GM23338 (cell line): ENCODE measurements at regions not wholly inside any gene's neighbourhood (a gene's known extent, or its start where the extent isn't known, plus 50 kb on each side); places are given as distances from the start of the nearest gene placed in this dataset.

Experiments used
- ATAC-seq: fragments of 200-7000 bp; cut with Tn5 transposase; 3 replicates; pipeline ENCODE4 v1.9.1; 2020
- DNase-seq: peaks from one replicate; pipeline ENCODE4 v3.0.0-alpha.2; 2015; ENCODE audit warnings: low spot score
- H2AFZ ChIP-seq: fragments of 200-600 bp; sonication (generic); 2 replicates; pipeline ENCODE4 v1.8.0; 2016; ENCODE audit warnings: antibody characterized with exemption, mild to moderate bottlenecking, moderate library complexity
- H3F3A ChIP-seq: fragments of 200-600 bp; sonication (generic); replicated peaks from 2 replicates; pipeline ENCODE4 v1.8.0; 2017; ENCODE audit warnings: antibody characterized with exemption, mixed run types, low read depth
- H3K27ac ChIP-seq: fragments of 200-600 bp; sonication (generic); 2 replicates; pipeline ENCODE4 v1.6.1; 2016; ENCODE audit warnings: low read depth
- H3K27me3 ChIP-seq: fragments of 200-600 bp; sonication (generic); 2 replicates; pipeline ENCODE4 v1.8.0; 2016; ENCODE audit warnings: mild to moderate bottlenecking, mixed run types, moderate library complexity; ENCODE audit not compliant: insufficient read depth
- H3K36me3 ChIP-seq: fragments of 200-600 bp; sonication (generic); 2 replicates; pipeline ENCODE4 v1.8.0; 2016; ENCODE audit warnings: mild to moderate bottlenecking; ENCODE audit not compliant: insufficient read depth
- H3K4me1 ChIP-seq: fragments of 200-600 bp; sonication (generic); 2 replicates; pipeline ENCODE4 v1.8.0; 2016; ENCODE audit warnings: mild to moderate bottlenecking, moderate library complexity; ENCODE audit not compliant: insufficient read depth
- H3K4me2 ChIP-seq: fragments of 200-600 bp; sonication (generic); 2 replicates; pipeline ENCODE4 v1.7.1; 2017; ENCODE audit warnings: mixed run types
- H3K4me3 ChIP-seq: fragments of 200-600 bp; sonication (generic); 2 replicates; pipeline ENCODE4 v1.6.1; 2016; ENCODE audit warnings: mixed run types
- H3K79me2 ChIP-seq: fragments of 200-600 bp; sonication (generic); replicated peaks from 2 replicates; pipeline ENCODE4 v1.8.0; 2017; ENCODE audit warnings: mild to moderate bottlenecking; ENCODE audit not compliant: insufficient read depth
- H3K9me2 ChIP-seq: fragments of 200-600 bp; sonication (generic); 2 replicates; pipeline ENCODE4 v1.8.0; 2017; ENCODE audit not compliant: insufficient read depth
- H4K20me1 ChIP-seq: fragments of 200-600 bp; sonication (generic); replicated peaks from 2 replicates; pipeline ENCODE4 v1.8.0; 2017; ENCODE audit warnings: mild to moderate bottlenecking; ENCODE audit not compliant: insufficient read depth
- H3K27ac Mint-ChIP-seq: 2 replicates; pipeline ENCODE4 v1.8.0; 2020; ENCODE audit warnings: inconsistent platforms, mild to moderate bottlenecking, moderate library complexity, mixed read lengths
- H3K27me3 Mint-ChIP-seq: 3 replicates; pipeline ENCODE4 v1.8.0; 2022; ENCODE audit warnings: low read depth, mild to moderate bottlenecking, moderate library complexity, mixed read lengths, inconsistent platforms; ENCODE audit not compliant: insufficient read depth, poor library complexity
- H3K36me3 Mint-ChIP-seq: 3 replicates; pipeline ENCODE4 v1.8.0; 2021; ENCODE audit warnings: low read depth, mild to moderate bottlenecking, inconsistent platforms, moderate library complexity, mixed read lengths
- H3K4me1 Mint-ChIP-seq: 3 replicates; pipeline ENCODE4 v1.8.0; 2020; ENCODE audit warnings: mild to moderate bottlenecking, inconsistent platforms, mixed read lengths
- H3K4me3 Mint-ChIP-seq: 3 replicates; pipeline ENCODE4 v1.8.0; 2021; ENCODE audit warnings: moderate library complexity, mild to moderate bottlenecking, inconsistent platforms, mixed read lengths
- H3K9me3 Mint-ChIP-seq: 3 replicates; pipeline ENCODE4 v1.8.0; 2020; ENCODE audit warnings: moderate library complexity, mild to moderate bottlenecking, inconsistent platforms, mixed read lengths
- CREB1 ChIP-seq: fragments of 250-450 bp; sonication (Bioruptor Pico); IDR thresholded peaks from 2 replicates; pipeline ENCODE4 v1.5.0; 2020; ENCODE audit warnings: low read depth, mild to moderate bottlenecking, moderate library complexity
- EZH2phosphoT487 ChIP-seq: fragments of 200-600 bp; sonication (generic); IDR thresholded peaks from one replicate; pipeline ENCODE4 v1.8.1; 2018; ENCODE audit warnings: antibody characterized with exemption; ENCODE audit not compliant: unreplicated experiment
- JUNB ChIP-seq: IDR thresholded peaks from one replicate; pipeline ENCODE4 v1.6.1; 2016; ENCODE audit warnings: antibody characterized with exemption; ENCODE audit not compliant: unreplicated experiment
- NANOG ChIP-seq: IDR thresholded peaks from 2 replicates; pipeline ENCODE4 v1.6.1; 2016; ENCODE audit warnings: antibody characterized with exemption, borderline replicate concordance
- POLR2AphosphoS5 ChIP-seq: IDR thresholded peaks from 2 replicates; pipeline ENCODE4 v1.6.1; 2016; ENCODE audit warnings: antibody characterized with exemption, low read depth
- STAT1 ChIP-seq: IDR thresholded peaks from one replicate; pipeline ENCODE4 v1.6.1; 2016; ENCODE audit warnings: antibody characterized with exemption; ENCODE audit not compliant: unreplicated experiment
- ZNF331 ChIP-seq: fragments of 250-450 bp; sonication (Bioruptor Pico); IDR thresholded peaks from 2 replicates; pipeline ENCODE4 v1.5.0; 2020; ENCODE audit warnings: low read depth, mild to moderate bottlenecking, moderate library complexity
- ZNF462 ChIP-seq: fragments of 250-450 bp; sonication (Bioruptor Pico); IDR thresholded peaks from 2 replicates; pipeline ENCODE4 v1.5.0; 2020; ENCODE audit warnings: mild to moderate bottlenecking, moderate library complexity
- TF ChIP-seq, protein P1 (sequence below), 2 experiments: fragments of 200-600 bp in 1 of 2; sonication (generic) in 1 of 2; conservative IDR thresholded peaks; 2 replicates each; pipeline versions ENCODE4 v1.5.1 to v1.6.1; 2016 to 2017; ENCODE audit warnings: antibody characterized with exemption in 2 of 2, low read depth in 2 of 2, mild to moderate bottlenecking in 2 of 2, moderate library complexity in 1 of 2
- TF ChIP-seq, protein P2 (sequence below): IDR thresholded peaks from one replicate; pipeline ENCODE4 v1.6.1; 2018; ENCODE audit warnings: antibody characterized with exemption; ENCODE audit not compliant: unreplicated experiment
- TF ChIP-seq, protein P3 (sequence below): IDR thresholded peaks from 2 replicates; pipeline ENCODE4 v1.6.1; 2016; ENCODE audit warnings: antibody characterized with exemption

- Mint-ChIP-seq H3K27ac (no peak overlapping the region), H3K4me3 (no peak overlapping the region), H3K9me3 (no peaks in the 10 kb centered on the region), H3K27me3 (peaks cover 2% of the 10 kb centered on the region), H3K36me3 (no peaks in the 10 kb centered on the region), H3K4me1 (peaks cover 6% of the 10 kb centered on the region)
- Histone ChIP-seq H3K27me3 (no peaks in the 10 kb centered on the region), H3K4me1 (peaks cover 3% of the 10 kb centered on the region; the same call in 1 of the 2 replicates), H3K4me2 (no peak overlapping the region), H3K4me3 (no peak overlapping the region), H3K9me2 (no peaks in the 10 kb centered on the region), H4K20me1 (no peaks in the 10 kb centered on the region), H3K27ac (peak overlapping the region; percentile 20; the same call in 1 of the 2 replicates), H3F3A (no peaks in the 10 kb centered on the region), H3K36me3 (no peaks in the 10 kb centered on the region), H3K79me2 (no peaks in the 10 kb centered on the region), H2AFZ (no peak overlapping the region)
- TF ChIP-seq CREB1 = no peak
- no peak for TF ChIP-seq EZH2phosphoT487
- TF ChIP-seq ZNF331 (CRISPR knock-in tag) = no peak
- no peak for TF ChIP-seq ZNF462 (CRISPR knock-in tag)
- no peak for TF ChIP-seq POLR2AphosphoS5
- TF ChIP-seq, protein P1, sequence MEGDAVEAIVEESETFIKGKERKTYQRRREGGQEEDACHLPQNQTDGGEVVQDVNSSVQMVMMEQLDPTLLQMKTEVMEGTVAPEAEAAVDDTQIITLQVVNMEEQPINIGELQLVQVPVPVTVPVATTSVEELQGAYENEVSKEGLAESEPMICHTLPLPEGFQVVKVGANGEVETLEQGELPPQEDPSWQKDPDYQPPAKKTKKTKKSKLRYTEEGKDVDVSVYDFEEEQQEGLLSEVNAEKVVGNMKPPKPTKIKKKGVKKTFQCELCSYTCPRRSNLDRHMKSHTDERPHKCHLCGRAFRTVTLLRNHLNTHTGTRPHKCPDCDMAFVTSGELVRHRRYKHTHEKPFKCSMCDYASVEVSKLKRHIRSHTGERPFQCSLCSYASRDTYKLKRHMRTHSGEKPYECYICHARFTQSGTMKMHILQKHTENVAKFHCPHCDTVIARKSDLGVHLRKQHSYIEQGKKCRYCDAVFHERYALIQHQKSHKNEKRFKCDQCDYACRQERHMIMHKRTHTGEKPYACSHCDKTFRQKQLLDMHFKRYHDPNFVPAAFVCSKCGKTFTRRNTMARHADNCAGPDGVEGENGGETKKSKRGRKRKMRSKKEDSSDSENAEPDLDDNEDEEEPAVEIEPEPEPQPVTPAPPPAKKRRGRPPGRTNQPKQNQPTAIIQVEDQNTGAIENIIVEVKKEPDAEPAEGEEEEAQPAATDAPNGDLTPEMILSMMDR (conservative IDR thresholded peaks at IDR 0.05; ENCODE audit: low read depth in 2 of 2) = no peak
- no peak for TF ChIP-seq NANOG
- no peak for TF ChIP-seq JUNB
- TF ChIP-seq, protein P2, sequence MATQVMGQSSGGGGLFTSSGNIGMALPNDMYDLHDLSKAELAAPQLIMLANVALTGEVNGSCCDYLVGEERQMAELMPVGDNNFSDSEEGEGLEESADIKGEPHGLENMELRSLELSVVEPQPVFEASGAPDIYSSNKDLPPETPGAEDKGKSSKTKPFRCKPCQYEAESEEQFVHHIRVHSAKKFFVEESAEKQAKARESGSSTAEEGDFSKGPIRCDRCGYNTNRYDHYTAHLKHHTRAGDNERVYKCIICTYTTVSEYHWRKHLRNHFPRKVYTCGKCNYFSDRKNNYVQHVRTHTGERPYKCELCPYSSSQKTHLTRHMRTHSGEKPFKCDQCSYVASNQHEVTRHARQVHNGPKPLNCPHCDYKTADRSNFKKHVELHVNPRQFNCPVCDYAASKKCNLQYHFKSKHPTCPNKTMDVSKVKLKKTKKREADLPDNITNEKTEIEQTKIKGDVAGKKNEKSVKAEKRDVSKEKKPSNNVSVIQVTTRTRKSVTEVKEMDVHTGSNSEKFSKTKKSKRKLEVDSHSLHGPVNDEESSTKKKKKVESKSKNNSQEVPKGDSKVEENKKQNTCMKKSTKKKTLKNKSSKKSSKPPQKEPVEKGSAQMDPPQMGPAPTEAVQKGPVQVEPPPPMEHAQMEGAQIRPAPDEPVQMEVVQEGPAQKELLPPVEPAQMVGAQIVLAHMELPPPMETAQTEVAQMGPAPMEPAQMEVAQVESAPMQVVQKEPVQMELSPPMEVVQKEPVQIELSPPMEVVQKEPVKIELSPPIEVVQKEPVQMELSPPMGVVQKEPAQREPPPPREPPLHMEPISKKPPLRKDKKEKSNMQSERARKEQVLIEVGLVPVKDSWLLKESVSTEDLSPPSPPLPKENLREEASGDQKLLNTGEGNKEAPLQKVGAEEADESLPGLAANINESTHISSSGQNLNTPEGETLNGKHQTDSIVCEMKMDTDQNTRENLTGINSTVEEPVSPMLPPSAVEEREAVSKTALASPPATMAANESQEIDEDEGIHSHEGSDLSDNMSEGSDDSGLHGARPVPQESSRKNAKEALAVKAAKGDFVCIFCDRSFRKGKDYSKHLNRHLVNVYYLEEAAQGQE = no peak
- no peak for TF ChIP-seq STAT1
- TF ChIP-seq, protein P3, sequence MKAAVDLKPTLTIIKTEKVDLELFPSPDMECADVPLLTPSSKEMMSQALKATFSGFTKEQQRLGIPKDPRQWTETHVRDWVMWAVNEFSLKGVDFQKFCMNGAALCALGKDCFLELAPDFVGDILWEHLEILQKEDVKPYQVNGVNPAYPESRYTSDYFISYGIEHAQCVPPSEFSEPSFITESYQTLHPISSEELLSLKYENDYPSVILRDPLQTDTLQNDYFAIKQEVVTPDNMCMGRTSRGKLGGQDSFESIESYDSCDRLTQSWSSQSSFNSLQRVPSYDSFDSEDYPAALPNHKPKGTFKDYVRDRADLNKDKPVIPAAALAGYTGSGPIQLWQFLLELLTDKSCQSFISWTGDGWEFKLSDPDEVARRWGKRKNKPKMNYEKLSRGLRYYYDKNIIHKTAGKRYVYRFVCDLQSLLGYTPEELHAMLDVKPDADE = no peak
- ATAC-seq (no peak), DNase-seq (no peak)
These were observed 1071.8 kb upstream of the CITED2 start for GRCh38 chr6:140446241-140446640.
